Renal cortical epithelial cell (primary cell): ENCODE measurements at regions not wholly inside any gene's neighbourhood (a gene's known extent, or its start where the extent isn't known, plus 50 kb on each side); places are given as distances from the start of the nearest gene placed in this dataset.

Experiments used
- DNase-seq: peaks from one replicate; pipeline ENCODE4 v3.0.0-alpha.2; 2011; ENCODE audit warnings: low read depth

- DNase-seq: no peak
Observed at GRCh38 chr2:17306706-17307105, 211.5 kb downstream of the RAD51AP2 start.

- no peak for DNase-seq
Observed at GRCh38 chr2:17306219-17306618, 212.0 kb downstream of the RAD51AP2 start.

GRCh38 chr2:17303521-17303920 is 214.7 kb downstream of the RAD51AP2 start:
- no peak for DNase-seq

- DNase-seq: peak; percentile 16
Observed at GRCh38 chr2:17303054-17303453, 215.2 kb downstream of the RAD51AP2 start.

GRCh38 chr2:17302281-17302680 is 216.0 kb downstream of the RAD51AP2 start:
- no peak for DNase-seq

GRCh38 chr2:17301437-17301836 is 216.8 kb downstream of the RAD51AP2 start:
- DNase-seq: no peak

- peak; percentile 70 for DNase-seq
Observed at GRCh38 chr2:17299891-17300540, 218.2 kb downstream of the RAD51AP2 start.

GRCh38 chr2:17298453-17298852 is 219.8 kb downstream of the RAD51AP2 start:
- DNase-seq: no peak

- DNase-seq: no peak
Observed at GRCh38 chr2:17296686-17297085, 221.6 kb downstream of the RAD51AP2 start.

GRCh38 chr2:17289669-17290068 is 228.6 kb downstream of the RAD51AP2 start:
- no peak for DNase-seq

- DNase-seq: no peak
Observed at GRCh38 chr2:17287183-17287582, 231.1 kb downstream of the RAD51AP2 start.

- DNase-seq: no peak
Observed at GRCh38 chr2:17282826-17283225, 235.4 kb downstream of the RAD51AP2 start.

GRCh38 chr2:17282245-17282644 is 236.0 kb downstream of the RAD51AP2 start:
- no peak for DNase-seq

- no peak for DNase-seq
Observed at GRCh38 chr2:17276220-17276619, 242.0 kb downstream of the RAD51AP2 start.

GRCh38 chr2:17272652-17273525 is 245.4 kb downstream of the RAD51AP2 start:
- no peak for DNase-seq

- no peak for DNase-seq
Observed at GRCh38 chr2:17272170-17272569, 246.1 kb downstream of the RAD51AP2 start.

GRCh38 chr2:17271416-17271815 is 246.8 kb downstream of the RAD51AP2 start:
- no peak for DNase-seq

GRCh38 chr2:17270894-17271293 is 247.3 kb downstream of the RAD51AP2 start:
- DNase-seq: no peak

GRCh38 chr2:17263570-17263968 is 254.7 kb downstream of the RAD51AP2 start:
- DNase-seq: no peak

- no peak for DNase-seq
Observed at GRCh38 chr2:17262854-17263569, 255.2 kb downstream of the RAD51AP2 start.

- no peak for DNase-seq
Observed at GRCh38 chr2:17259613-17260012, 258.6 kb downstream of the RAD51AP2 start.

- DNase-seq: no peak
Observed at GRCh38 chr2:17258861-17259260, 259.4 kb downstream of the RAD51AP2 start.
